OCI-LY1 (cell line): ENCODE measurements at regions not wholly inside any gene's neighbourhood (a gene's known extent, or its start where the extent isn't known, plus 50 kb on each side); places are given as distances from the start of the nearest gene placed in this dataset.

ENCODE experiments used
- H2AFZ ChIP-seq: fragments of 200-600 bp; sonication (generic), shearing (Covaris generic); 2 replicates; pipeline ENCODE4 v1.6.0; 2014; ENCODE audit warnings: antibody characterized with exemption, mild to moderate bottlenecking, low read length
- H3F3A ChIP-seq: fragments of 200-600 bp; sonication (generic), shearing (Covaris generic); 2 replicates; pipeline ENCODE4 v1.6.0; 2014; ENCODE audit warnings: mild to moderate bottlenecking, antibody characterized with exemption, low read length, moderate library complexity; ENCODE audit not compliant: insufficient read depth
- H3K27ac ChIP-seq: fragments of 200-600 bp; sonication (generic); 2 replicates; pipeline ENCODE4 v1.5.1; 2014; ENCODE audit warnings: low read length, mixed run types, mild to moderate bottlenecking, low read depth; ENCODE audit not compliant: poor library complexity, severe bottlenecking
- H3K27me3 ChIP-seq: fragments of 200-600 bp; sonication (generic); 2 replicates; pipeline ENCODE4 v1.6.0; 2014; ENCODE audit warnings: antibody characterized with exemption, mild to moderate bottlenecking, low read length, moderate library complexity; ENCODE audit not compliant: insufficient read depth
- H3K36me3 ChIP-seq: fragments of 200-600 bp; sonication (generic); 2 replicates; pipeline ENCODE4 v1.6.1; 2014; ENCODE audit warnings: mild to moderate bottlenecking, antibody characterized with exemption, low read length, moderate library complexity, mixed read lengths; ENCODE audit not compliant: insufficient read depth
- H3K4me1 ChIP-seq: fragments of 200-600 bp; sonication (generic); 2 replicates; pipeline ENCODE4 v1.5.1; 2014; ENCODE audit warnings: mild to moderate bottlenecking, low read length, moderate library complexity; ENCODE audit not compliant: insufficient read depth, severe bottlenecking
- H3K4me2 ChIP-seq: fragments of 200-600 bp; sonication (generic), shearing (Covaris generic); 2 replicates; pipeline ENCODE4 v1.6.1; 2014; ENCODE audit warnings: low read length
- H3K4me3 ChIP-seq: fragments of 200-600 bp; sonication (generic); 2 replicates; pipeline ENCODE4 v1.5.1; 2014; ENCODE audit warnings: low read length, low read depth, mild to moderate bottlenecking, mixed read lengths; ENCODE audit not compliant: poor library complexity, severe bottlenecking
- H3K79me2 ChIP-seq: fragments of 200-600 bp; shearing (Covaris generic); 2 replicates; pipeline ENCODE4 v1.6.1; 2016; ENCODE audit warnings: mixed run types, low read length, mixed read lengths; ENCODE audit not compliant: insufficient read depth
- H3K9ac ChIP-seq: fragments of 200-600 bp; sonication (generic), shearing (Covaris generic); 2 replicates; pipeline ENCODE4 v1.6.1; 2014; ENCODE audit warnings: mild to moderate bottlenecking, low read length, mixed read lengths
- H3K9me2 ChIP-seq: fragments of 200-600 bp; sonication (generic), shearing (Covaris generic); 2 replicates; pipeline ENCODE4 v1.6.1; 2014; ENCODE audit warnings: low read depth, mild to moderate bottlenecking, low read length, mixed read lengths
- H3K9me3 ChIP-seq: fragments of 200-600 bp; shearing (Covaris generic); 2 replicates; pipeline ENCODE4 v1.6.1; 2014; ENCODE audit warnings: low read length, mixed read lengths
- H4K20me1 ChIP-seq: fragments of 200-600 bp; sonication (generic), shearing (Covaris generic); 2 replicates; pipeline ENCODE4 v1.6.0; 2016; ENCODE audit warnings: mild to moderate bottlenecking, low read length; ENCODE audit not compliant: insufficient read depth
- CTCF ChIP-seq: fragments of 200-600 bp; sonication (generic), shearing (Covaris generic); IDR thresholded peaks from 2 replicates; pipeline ENCODE4 v1.5.1; 2017; ENCODE audit warnings: mild to moderate bottlenecking, antibody characterized with exemption, low read length, moderate library complexity, mixed read lengths
- EZH2 ChIP-seq: fragments of 200-600 bp; sonication (generic), shearing (Covaris generic); IDR thresholded peaks from 2 replicates; pipeline ENCODE4 v1.8.0; 2017; ENCODE audit warnings: borderline replicate concordance, mixed run types, mild to moderate bottlenecking, antibody characterized with exemption, low read length, moderate library complexity, mixed read lengths

- Histone ChIP-seq H3K4me1 (no peaks in the 10 kb centered on the region), H3K4me2 (no peak overlapping the region), H2AFZ (no peak overlapping the region), H3K27me3 (no peaks in the 10 kb centered on the region), H4K20me1 (no peaks in the 10 kb centered on the region), H3K27ac (no peak overlapping the region), H3K9me2 (no peaks in the 10 kb centered on the region), H3K9me3 (no peaks in the 10 kb centered on the region), H3K79me2 (no peaks in the 10 kb centered on the region), H3K36me3 (no peaks in the 10 kb centered on the region), H3F3A (no peaks in the 10 kb centered on the region), H3K9ac (no peak overlapping the region), H3K4me3 (no peak overlapping the region)
- TF ChIP-seq EZH2 = no peak
- no peak for TF ChIP-seq CTCF
These were observed 255.2 kb downstream of the ACKR3 start for GRCh38 chr2:236824836-236825235.

- TF ChIP-seq EZH2 = no peak
- TF ChIP-seq CTCF = no peak
- Histone ChIP-seq H3K79me2 (no peaks in the 10 kb centered on the region), H3K9me2 (no peaks in the 10 kb centered on the region), H3K27me3 (no peaks in the 10 kb centered on the region), H3K4me2 (no peak overlapping the region), H3F3A (no peaks in the 10 kb centered on the region), H3K4me3 (no peak overlapping the region), H3K9me3 (no peaks in the 10 kb centered on the region), H3K4me1 (no peaks in the 10 kb centered on the region), H4K20me1 (no peaks in the 10 kb centered on the region), H2AFZ (no peak overlapping the region), H3K27ac (no peak overlapping the region), H3K36me3 (no peaks in the 10 kb centered on the region), H3K9ac (no peak overlapping the region)
These were observed 256.4 kb downstream of the ACKR3 start for GRCh38 chr2:236825989-236826510.

GRCh38 chr2:236826606-236827156 is 257.1 kb downstream of the ACKR3 start:
- no peaks in the 10 kb centered on the region for H3K9me2 ChIP-seq
- H3K4me3 ChIP-seq = no peak overlapping the region
- H3K9ac ChIP-seq = no peak overlapping the region
- H3K4me2 ChIP-seq = no peak overlapping the region
- H4K20me1 ChIP-seq = no peaks in the 10 kb centered on the region
- no peaks in the 10 kb centered on the region for H3K9me3 ChIP-seq
- H3K27me3 ChIP-seq = no peaks in the 10 kb centered on the region
- H3K79me2 ChIP-seq = no peaks in the 10 kb centered on the region
- H3K4me1 ChIP-seq = no peaks in the 10 kb centered on the region
- no peaks in the 10 kb centered on the region for H3F3A ChIP-seq
- H3K27ac ChIP-seq = no peak overlapping the region
- no peak overlapping the region for H2AFZ ChIP-seq
- H3K36me3 ChIP-seq = no peaks in the 10 kb centered on the region
- TF ChIP-seq EZH2 (no peak), CTCF (no peak)
